ENCODE measurements at regions not wholly inside any gene's neighbourhood (a gene's known extent, or its start where the extent isn't known, plus 50 kb on each side); places are given as distances from the start of the nearest gene placed in this dataset.

- no peak for DNase-seq (ENCODE audit: low read depth in 4 of 4, low spot score in 2 of 4)
Measured at GRCh38 chr18:11245879-11246278, 96.5 kb upstream of the PIEZO2 start.

- DNase-seq (ENCODE audit: low read depth in 4 of 4, low spot score in 2 of 4) = no peak
Measured at GRCh38 chr18:11237484-11237883, 88.1 kb upstream of the PIEZO2 start.

- DNase-seq (ENCODE audit: low read depth in 4 of 4, low spot score in 2 of 4) = no peak
Measured at GRCh38 chr18:11237066-11237465, 87.7 kb upstream of the PIEZO2 start.

DNA sequence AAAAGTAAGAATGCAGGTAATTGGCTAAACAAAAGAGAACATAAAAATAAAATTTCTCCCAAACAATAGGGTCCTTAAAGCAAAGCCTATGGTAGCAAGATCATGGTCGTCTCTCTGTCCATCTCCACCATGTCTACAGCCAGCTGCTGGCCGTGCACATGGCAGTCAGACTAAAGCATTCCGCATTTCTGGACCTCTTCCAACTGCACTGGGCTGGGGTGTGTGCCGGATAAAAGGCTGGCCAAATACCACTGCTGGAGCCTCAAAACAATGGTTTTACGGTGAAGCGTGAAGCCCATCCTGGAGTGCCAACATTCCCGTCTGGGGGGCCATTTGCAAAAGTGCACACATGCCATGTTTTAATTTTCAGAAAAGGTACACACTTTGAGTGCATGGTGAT is 74.8 kb upstream of the PIEZO2 start:
- DNase-seq (ENCODE audit: low read depth in 4 of 4, low spot score in 2 of 4) = no peak

GRCh38 chr18:11219571-11219970 is 70.2 kb upstream of the PIEZO2 start:
- no peak for DNase-seq (ENCODE audit: low read depth in 4 of 4, low spot score in 2 of 4)

- DNase-seq (ENCODE audit: low read depth in 4 of 4, low spot score in 2 of 4) = no peak
Measured at GRCh38 chr18:11215216-11215615, 65.8 kb upstream of the PIEZO2 start.

DNA sequence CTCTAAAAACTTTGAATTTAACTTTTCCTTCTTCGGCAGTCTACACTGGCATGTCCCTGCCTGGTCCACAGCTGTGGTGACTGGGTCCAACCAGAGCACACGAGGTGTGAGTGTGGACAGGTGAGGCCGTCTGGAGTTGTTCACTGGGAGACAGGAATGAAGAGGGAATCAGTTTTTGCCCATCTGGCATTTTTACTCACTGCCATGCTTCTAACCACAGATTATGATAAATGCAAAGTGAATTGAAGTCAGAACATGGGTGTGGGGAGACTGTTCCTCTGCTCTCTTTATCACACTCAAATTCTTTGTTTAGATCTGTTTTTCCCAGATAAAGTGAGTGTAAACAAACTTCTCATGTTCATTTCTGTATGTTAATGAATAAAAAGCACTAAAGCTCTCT is 54.7 kb upstream of the PIEZO2 start:
- no peak for DNase-seq (ENCODE audit: low read depth in 4 of 4, low spot score in 2 of 4)

DNA sequence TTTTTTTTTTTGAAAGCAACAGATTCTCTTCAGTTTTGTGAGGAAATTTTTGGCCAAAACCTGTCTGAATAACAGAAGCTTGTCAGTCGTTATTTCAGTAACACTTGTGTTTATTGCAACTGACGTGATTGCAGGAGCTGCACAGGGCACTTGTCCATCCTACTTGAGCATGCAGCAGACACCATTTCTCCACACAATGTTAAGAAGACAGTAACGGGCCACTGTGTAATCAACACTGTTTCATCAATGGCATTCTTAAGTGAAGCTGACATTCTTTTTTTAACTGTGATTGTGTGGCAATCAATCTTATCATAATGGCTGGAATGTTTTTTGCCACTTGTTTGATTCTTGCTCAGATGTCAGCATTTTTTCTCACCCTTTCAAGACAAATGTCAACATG is 50.1 kb upstream of the PIEZO2 start:
- DNase-seq (ENCODE audit: low read depth in 4 of 4, low spot score in 2 of 4) = no peak

All from left renal cortex interstitium (tissue), 4 donors.